HG02759 (cell line): ENCODE measurements at regions not wholly inside any gene's neighbourhood (a gene's known extent, or its start where the extent isn't known, plus 50 kb on each side); places are given as distances from the start of the nearest gene placed in this dataset.
"Not testable (repeated sequence)": the region's sequence is repeated elsewhere in the genome, so short reads cannot be mapped to it uniquely, and the experiment has no call there.

Experiments used
- ATAC-seq: cut with Tn5 transposase; IDR thresholded peaks from one replicate; pipeline ENCODE4 v1.9.1; 2021; ENCODE audit warnings: mild to moderate bottlenecking, moderate library complexity; ENCODE audit not compliant: unreplicated experiment

DNA sequence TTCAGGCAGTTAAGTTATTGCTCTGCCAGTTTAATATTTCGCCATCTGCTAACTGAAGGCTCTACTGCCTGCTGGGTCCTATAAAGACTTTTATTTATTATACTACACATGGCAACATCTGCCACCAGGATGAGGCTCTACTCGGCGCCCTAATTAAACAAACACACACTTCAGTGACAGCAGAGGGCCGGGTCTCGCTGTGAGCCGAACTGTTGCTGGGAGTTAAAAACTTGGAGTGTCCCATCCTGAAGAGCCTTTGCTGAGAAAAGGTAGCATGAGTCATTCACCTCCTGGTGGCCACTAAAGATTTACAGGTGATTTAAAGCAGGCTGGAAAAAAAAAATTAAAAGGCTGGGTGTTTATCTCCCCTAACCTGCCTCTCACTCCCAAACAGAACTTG is 183.7 kb downstream of the NPIPA8 start:
- ATAC-seq: not testable (repeated sequence)

DNA sequence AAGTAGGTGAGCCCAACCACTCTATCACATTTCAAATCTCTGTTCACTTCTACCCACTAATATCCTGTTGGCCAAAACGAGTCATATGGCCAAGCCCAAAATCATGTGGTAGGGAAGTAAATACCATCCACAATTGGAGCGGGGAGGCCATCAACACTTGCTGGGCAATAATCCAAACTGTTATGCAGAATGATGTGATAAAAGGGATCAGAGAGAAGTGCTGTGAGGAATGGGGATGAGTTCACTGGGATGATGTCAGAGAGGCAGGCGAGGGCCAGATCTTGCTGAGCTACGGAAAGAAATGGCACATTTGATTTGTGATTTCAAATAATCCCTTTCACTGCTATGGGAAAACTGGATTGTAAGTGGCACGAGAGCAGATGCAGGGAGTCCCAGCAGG is 188.4 kb downstream of the NPIPA8 start:
- ATAC-seq: not testable (repeated sequence)

DNA sequence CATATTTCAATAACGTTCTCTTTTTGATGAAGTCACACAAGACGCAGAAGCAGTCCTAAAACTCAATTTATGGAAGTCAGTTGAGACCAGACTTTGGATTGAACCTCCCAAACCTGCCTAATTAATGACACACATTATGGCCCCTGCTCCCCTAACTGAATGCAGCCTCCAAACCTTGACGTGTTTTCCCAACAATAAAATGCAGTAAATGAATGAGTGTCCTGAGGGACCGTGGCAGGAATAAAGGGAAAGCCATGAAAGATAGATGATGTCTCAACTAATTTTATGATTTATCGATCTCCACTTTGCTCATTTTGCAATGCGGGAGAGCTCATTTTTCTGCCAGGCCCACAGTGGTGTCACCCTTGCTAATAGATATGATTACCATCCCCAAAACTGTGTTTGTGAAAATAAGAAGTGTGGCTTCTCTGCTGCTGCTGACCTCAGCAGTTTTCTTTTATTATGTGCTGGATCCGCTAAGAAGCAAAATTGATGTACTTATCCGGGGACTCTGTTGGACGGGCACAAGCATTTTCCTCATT is 189.9 kb downstream of the NPIPA8 start:
- not testable (repeated sequence) for ATAC-seq

DNA sequence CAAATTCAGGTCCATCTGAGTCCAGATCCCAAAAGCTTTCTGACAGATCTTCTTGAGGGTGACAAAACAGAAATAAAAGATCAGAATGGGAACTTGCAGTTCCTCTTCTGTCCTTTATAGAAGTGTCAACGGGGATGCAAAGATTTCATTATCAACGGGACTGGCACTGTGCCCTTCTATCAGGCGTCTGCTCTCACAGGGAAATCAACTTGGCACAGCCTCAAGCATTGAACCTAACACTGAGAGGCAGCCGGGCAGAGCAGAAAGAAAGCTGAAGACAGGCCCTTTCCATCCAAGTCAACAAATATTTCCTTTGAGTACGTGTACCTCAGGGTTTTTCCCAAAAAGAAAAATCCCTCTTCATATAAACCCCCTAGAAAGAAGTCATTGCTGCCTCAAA is 194.5 kb downstream of the NPIPA8 start:
- ATAC-seq: not testable (repeated sequence)

DNA sequence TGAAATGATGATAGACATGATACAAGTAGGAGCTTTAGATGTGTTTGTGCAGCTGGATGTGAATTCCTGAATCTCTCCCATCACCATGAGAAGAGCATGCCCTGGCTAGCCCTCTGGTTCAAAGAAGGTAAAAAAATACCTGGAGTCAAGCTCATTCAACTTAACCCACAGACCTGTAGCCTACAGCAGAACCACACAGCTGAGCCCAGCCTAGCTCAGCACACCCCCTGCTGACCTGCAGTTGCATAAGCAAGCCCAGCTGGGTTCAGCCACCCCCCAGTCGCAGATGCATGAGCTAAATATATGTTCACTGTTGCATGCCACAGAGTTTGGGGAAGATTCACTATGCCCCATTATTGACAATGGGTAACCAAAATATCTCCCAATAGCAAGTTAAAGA is 200.2 kb downstream of the NPIPA8 start:
- ATAC-seq: not testable (repeated sequence)

DNA sequence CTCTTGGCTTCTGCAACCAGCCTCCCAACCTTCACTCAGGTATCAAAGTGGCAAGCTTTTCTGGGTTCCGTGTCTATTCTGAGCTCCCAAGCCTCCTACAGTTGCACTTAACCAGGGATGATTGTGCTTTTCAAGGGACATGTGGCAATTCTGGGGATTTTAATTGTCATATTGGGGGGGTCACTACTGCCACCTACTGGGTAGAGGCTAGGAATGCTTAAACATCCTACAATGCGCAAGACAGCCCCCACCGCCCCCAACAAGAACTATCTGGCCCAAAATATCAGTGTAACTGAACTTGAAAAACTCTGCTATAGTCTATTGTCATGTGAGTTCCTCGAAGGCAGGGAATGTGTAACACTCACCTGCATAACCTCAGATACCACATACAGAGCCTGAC is 201.5 kb downstream of the NPIPA8 start:
- ATAC-seq: not testable (repeated sequence)

DNA sequence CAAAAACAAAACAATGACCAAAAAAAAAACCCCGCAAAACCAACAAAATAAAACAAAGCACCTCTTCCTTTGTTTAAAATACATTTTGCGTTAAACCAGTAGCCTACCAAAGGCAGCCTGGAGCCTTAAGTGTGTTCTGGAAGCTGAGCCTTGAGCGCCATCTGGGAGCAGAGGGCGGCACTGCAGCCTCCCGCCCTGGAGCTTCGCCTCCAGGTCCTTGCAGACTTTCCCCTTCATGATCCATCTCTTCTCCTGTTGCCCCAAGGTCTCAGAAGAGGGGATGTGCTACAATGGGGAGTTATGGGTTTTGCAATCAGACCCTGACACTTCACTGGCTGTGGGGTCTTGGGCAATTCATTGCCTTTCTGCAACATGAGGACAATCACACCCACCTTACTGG is 204.9 kb downstream of the NPIPA8 start:
- not testable (repeated sequence) for ATAC-seq

DNA sequence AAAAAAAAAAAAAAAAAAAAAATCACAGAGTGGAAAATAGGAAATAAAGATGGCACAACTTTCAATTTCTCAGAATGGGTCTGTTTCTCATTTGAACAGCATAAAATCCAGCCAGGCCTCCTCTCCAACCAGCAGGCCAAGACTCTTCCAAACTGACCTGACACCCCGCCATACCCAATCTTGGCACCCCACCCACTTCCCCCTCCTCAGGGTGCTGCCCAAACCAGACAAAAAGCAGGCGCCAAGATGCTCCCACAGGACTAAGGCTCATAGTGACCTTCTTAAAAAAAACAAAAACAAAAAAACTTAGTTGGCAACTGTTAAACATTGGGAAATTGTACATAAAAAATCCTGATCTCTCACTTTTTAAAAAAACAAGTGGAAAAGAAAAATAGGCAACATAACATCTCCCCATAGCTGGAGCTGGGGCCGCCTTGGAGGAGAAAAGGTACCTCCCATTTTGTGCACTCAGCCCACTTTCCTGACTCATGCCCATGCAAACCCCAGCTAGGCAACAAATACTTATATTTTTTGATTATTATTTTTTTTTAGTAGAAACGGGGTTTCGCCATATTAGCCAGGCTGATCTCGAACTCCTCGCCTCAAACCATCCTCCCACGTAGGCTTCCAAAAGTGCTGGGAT is 205.9 kb downstream of the NPIPA8 start:
- ATAC-seq: not testable (repeated sequence)

DNA sequence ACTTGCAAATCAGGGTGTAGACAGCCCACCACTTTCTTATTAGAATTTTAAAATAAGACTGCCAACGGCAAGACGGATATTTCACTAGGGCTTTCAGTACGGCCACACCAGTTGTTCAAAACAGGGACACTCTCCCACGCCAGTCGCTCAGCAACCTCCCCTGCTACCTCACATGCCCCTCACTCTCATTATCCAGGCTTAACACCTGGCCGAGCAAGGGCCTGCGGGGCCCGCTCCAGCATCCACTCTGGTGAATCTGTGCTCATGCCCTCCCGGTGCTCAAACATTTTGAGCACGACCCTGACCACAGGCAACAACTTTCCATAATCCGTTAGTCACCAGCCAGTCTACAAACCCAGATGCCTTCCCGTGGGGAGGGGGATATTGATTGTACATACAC is 209.5 kb downstream of the NPIPA8 start:
- ATAC-seq: not testable (repeated sequence)

DNA sequence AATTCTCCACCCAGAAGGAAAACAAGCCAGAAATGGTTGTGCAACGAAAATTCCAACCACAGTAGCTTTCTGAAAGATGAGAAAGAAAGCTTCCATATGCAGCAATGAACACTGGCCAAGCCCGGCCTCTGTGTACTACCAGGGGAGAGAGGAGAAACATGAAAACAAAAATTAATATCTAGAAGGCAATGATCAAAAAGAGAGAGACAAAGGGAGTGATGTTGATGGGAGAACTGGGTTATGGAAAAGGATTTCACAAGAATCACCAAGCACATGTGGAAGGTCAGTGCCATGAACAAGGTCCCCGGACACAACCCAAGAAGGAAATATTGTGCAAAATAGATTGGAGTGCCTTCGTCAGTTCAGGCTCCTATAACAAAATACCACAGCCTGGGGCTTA is 217.4 kb downstream of the NPIPA8 start:
- not testable (repeated sequence) for ATAC-seq

DNA sequence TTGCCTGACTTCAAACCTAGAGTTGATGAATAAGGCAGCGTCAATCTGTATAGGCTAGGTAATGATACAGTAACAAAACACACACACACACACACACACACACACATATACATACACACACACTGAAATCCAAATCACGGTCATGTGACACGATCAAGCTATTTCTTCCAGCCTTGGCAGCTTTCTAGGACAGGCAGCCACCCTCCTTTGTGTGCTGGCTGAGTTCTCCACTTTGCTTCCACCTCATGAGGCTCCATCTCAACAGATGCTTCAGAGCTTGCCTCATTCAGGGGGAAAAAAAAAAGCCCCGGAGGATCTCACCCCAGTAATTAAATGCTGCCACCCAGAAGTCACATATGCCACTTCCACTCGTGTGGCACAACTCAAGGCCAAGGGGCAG is 217.9 kb downstream of the NPIPA8 start:
- not testable (repeated sequence) for ATAC-seq

DNA sequence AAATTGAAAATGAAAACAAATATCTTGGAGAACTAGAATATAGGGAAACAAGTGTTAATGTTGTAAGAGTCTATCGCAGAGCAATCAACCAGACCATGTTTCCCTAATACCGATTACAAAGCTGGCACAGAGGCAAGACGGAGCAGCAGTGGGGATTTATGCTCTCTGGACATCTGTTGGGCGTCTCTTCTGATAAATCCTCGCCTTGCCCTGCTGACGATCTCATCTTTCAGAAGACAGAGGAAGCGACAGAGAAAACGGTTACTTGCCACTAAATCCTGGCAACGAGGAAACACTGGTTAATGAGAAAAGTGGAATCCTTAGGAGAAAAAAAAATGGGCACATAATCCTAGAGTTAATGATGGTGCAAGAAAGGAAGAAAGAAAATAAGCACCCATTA is 218.5 kb downstream of the NPIPA8 start:
- ATAC-seq: not testable (repeated sequence)

DNA sequence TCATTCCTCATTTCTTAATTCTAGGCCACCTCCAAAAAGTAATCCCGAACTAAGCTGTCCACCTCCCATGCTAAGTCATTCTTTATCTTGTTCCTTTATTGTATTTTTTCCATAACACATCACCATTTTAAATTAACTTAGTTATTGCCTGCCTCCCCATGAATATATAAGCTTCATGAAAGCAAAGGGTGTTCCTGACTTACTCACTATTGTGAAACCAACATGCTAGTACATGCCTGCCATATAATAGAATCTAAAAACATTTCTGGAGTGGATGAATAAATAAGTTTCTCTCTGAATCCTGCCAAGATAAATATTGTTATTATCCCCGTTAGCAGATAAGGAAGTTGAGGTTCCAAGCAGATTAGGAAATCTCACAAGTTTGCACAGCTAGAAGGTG is 232.1 kb downstream of the NPIPA8 start:
- not testable (repeated sequence) for ATAC-seq

DNA sequence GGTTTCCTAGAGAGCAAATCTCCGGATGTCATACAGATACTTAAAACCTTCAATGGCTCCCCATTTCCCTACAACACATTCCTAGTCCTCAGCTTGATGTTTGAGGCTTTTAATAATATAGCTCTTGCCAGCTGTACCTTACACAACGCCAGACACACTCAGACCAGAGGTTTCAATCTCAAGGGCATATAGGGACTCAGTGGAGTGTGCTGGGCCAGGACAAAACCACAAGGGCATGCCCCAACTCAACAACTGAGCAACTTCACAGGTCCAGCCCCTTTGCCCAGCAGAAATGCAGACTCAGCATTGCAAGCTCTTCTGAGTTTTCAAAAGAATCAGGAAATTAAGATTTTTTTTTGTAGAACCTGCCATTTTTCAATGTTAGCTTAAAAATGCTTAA is 235.5 kb downstream of the NPIPA8 start:
- not testable (repeated sequence) for ATAC-seq

DNA sequence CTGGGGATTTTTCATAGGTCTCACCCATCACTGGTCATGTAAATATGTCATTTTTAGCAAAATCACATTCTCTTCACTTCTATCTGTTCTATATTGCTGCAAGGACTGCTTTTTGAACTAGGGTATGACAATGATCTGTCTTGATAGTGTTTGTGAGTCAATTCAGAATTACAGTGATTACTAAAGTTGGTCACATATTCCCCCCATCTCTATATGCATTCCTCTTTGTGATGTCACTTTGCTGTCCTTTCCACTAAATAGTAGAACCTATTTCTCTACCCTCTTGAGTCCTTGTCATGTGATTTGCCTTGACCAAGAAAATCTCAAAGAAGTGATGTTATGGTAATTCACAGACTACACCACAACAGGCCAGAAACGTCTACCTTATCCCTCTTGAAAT is 243.9 kb downstream of the NPIPA8 start:
- ATAC-seq: not testable (repeated sequence)

DNA sequence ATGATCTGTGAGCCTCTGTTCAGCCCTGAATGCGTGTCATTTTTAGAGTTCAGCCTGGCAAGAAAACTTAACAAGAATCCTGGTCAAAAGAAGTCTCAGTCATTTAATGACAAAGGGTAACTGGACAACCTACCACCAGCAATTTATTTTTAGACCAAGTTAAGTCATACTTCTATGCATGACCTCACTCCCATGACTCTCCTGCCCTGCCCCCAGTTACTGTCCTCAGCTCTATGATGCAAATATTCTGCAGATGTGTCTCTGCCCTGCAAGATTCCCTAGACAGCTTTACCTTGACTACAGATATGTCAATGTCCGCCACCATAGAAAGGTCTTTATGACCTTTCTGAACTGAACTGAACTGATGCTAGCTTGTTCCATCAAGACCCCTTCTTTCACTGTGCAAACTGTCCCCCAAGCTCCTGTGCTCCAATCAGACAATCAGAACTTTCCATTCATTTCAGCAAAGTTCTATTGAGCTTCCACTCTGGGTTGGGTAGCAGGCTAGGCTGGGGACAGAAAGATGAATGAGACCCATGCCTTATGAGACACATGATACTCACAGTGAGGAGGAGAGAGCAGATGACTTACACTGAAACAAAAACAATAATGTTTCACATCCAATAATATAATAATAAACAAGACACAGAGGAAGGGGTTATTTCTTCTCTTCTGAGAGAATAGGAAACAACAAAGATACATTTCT is 255.7 kb downstream of the NPIPA8 start:
- not testable (repeated sequence) for ATAC-seq

DNA sequence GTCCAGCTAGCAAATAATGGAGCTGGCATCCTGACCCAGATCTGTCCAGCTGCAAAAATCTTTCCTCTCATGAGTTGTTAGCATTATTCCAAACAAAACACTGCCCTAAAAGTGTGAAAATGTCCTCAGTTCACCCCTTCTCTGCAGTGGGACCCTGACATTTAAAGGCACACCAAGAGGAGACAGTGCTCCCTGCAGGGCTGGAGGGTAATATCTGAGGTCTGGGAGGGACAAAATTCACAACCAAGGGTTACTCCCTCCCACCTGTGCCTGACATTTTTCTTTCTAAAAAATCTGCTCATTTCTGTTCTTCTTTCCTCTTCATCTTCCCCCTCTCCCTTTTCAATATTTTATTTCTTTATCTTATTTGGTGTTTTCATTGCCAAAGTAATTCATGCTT is 258.6 kb downstream of the NPIPA8 start:
- ATAC-seq: not testable (repeated sequence)

DNA sequence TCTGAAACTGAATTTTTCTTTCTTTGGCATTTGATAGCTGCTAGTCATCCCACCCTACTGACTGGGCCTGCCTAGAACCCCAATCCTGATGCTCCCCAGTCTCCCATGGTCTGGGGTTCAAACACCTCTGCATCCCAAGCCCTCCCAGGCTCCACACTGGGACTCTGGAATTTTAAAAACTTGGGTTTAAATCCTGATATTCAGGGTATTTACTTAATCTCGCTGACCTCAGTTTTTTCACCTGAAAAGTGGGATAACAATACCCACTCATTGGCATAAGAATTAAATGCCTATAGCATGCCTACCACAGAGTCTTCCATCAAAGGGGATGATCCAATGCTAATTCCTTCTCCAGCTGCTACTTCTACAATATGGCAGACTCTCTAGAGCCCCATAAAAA is 264.4 kb downstream of the NPIPA8 start:
- no peak for ATAC-seq

DNA sequence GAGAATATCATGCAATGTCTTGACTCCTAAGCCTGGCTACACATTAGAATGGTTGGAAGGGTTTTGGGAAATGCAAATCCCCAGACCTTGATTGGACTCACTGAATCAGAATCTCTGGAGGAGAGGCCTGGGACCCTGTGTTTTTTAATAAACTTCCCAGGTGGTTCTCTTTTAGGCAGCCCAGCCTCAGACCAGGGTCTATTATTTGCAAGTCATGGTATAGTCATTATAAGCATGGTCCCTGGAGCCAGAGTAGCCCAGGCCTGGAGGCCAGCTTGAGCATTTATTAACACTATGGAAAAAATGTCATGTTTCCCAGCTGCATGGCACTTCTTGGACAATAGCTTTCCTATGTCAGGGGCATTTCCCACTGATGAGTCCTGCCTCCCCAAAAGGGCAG is 266.9 kb downstream of the NPIPA8 start:
- no peak for ATAC-seq

DNA sequence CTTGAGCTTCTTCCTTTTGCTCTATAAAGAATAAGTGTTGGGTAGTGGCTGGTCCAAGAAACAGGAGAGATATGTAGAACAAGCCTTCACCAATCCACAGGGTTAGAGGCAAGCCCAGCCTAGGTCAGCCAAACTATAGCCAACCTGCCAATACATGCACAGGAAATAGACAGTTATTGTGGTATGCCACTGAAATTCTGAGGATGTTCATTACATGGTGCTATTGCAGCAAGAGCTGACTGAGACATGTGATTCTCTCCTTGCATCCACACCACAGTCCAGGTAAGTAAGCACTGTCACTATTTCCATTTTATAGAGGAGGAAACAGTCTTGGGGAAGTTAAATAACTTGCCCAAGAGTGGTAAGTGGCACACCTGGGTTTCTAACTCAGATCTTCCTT is 268.1 kb downstream of the NPIPA8 start:
- ATAC-seq: no peak

DNA sequence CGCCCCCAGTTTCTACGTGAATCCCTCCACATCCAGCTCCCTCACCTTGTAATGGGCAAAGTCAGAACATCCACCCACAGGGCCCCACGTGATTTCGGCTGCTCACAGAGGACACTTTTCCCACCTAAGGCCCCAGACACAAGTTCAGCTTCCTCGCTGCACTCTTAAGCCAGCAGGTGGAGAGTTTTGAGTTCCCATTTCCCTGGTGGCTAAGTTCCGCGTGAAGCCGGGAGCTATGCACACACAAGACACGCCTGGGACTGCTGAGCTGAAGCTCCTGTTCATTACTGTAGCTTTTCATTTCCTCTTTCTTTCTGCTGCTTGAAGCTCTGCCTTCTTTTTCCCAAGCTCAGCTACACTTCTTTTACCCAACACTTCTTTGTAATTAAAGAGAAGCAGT is 273.8 kb downstream of the NPIPA8 start:
- ATAC-seq: no peak

DNA sequence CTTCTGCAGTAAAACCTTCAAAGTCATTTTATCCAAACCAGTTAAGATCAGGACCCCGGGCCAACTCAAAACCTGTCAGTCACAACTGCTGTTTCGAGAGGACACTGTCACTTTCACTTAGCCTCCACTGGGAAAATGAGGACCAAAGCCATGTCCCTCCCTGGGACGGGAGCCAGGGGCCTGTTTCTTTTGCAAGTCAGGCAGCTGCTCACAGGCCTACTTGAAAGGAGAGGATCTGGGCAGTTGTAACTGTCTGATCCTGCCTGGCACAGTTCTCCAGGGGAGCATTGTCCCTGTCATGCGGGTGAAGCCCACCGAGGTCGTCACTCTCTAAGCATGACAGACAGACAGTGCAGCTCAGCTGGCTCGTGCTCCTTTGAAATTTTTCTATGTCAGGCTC is 276.2 kb downstream of the NPIPA8 start:
- ATAC-seq: no peak
